T-cell (primary cell): ENCODE measurements at regions not wholly inside any gene's neighbourhood (a gene's known extent, or its start where the extent isn't known, plus 50 kb on each side); places are given as distances from the start of the nearest gene placed in this dataset.
"Not testable (repeated sequence)": the region's sequence is repeated elsewhere in the genome, so short reads cannot be mapped to it uniquely, and the experiment has no call there.

ENCODE experiments used
- ATAC-seq, 4 experiments: fragments of 200-7000 bp in 3 of 4; fragments of 150-1000 bp in 1 of 4; cut with Tn5 transposase; replicated peaks in 1 of 4; 1 replicate in 3 of 4; 2 replicates in 1 of 4; pipeline ENCODE4 v1.10.0; 2021; ENCODE audit warnings: moderate library complexity in 3 of 4, mild to moderate bottlenecking in 2 of 4, moderate number of reproducible peaks in 1 of 4
- CTCF ChIA-PET, 2 donors: fragments of 300-600 bp; sonication (Branson Sonifier 250); formaldehyde crosslinking; loops; one replicate each; lab custom pipeline; 2022; ENCODE audit warnings: antibody characterized with exemption in 2 of 2; lab: Charles Lee
- POLR2A ChIA-PET, 2 donors: fragments of 300-600 bp; sonication (Branson Sonifier 250); formaldehyde crosslinking; loops; one replicate each; lab custom pipeline; 2022; ENCODE audit warnings: antibody characterized with exemption in 2 of 2; lab: Charles Lee
- DNase-seq, 35 experiments: peaks; one replicate each; pipeline versions ENCODE4 v3.0.0 to v3.0.0-alpha.2; 2013 to 2023
- H3K27ac ChIP-seq: one replicate; pipeline ENCODE4 v1.5.1; 2013; ENCODE audit warnings: low read length
- H3K27me3 ChIP-seq, 2 experiments: replicated peaks in 1 of 2; 1 replicate in 1 of 2; 2 replicates in 1 of 2; pipeline versions ENCODE4 v1.6.1 to v1.7.0; 2013; ENCODE audit warnings: low read length in 1 of 2, mixed read lengths in 1 of 2; ENCODE audit not compliant: control insufficient read depth in 2 of 2, insufficient read depth in 2 of 2; ENCODE audit errors: extremely low read depth in 1 of 2
- H3K36me3 ChIP-seq, 2 donors: 1 replicate in 1 of 2; 2 replicates in 1 of 2; pipeline versions ENCODE4 v1.6.1 to v1.7.0; 2013; ENCODE audit warnings: low read length in 1 of 2; ENCODE audit not compliant: control insufficient read depth in 2 of 2, insufficient read depth in 1 of 2; ENCODE audit errors: extremely low read depth in 1 of 2
- H3K4me1 ChIP-seq, 2 experiments: 1 replicate in 1 of 2; 2 replicates in 1 of 2; pipeline versions ENCODE4 v1.6.1 to v1.7.0; 2013; ENCODE audit warnings: low read length in 2 of 2, mixed read lengths in 1 of 2; ENCODE audit not compliant: insufficient read depth in 2 of 2, control insufficient read depth in 1 of 2; ENCODE audit errors: extremely low read depth in 1 of 2
- H3K4me3 ChIP-seq, 2 donors: 1 replicate in 1 of 2; 2 replicates in 1 of 2; pipeline versions ENCODE4 v1.5.1 to v1.7.0; 2013; ENCODE audit warnings: mild to moderate bottlenecking in 2 of 2, low read length in 1 of 2, moderate library complexity in 1 of 2; ENCODE audit not compliant: control insufficient read depth in 1 of 2; ENCODE audit errors: extremely low read depth in 1 of 2
- H3K9me3 ChIP-seq: 2 replicates; pipeline ENCODE4 v1.7.0; 2013
- H3K27ac Mint-ChIP-seq, 2 donors: one replicate each; pipeline ENCODE4 v1.8.0; 2020 to 2021; ENCODE audit warnings: mild to moderate bottlenecking in 2 of 2, mixed read lengths in 2 of 2
- H3K27me3 Mint-ChIP-seq, 2 donors: one replicate each; pipeline ENCODE4 v1.8.0; 2021 to 2022; ENCODE audit warnings: mixed read lengths in 2 of 2
- H3K36me3 Mint-ChIP-seq: one replicate; pipeline ENCODE4 v1.8.0; 2021; ENCODE audit warnings: mixed read lengths
- H3K4me1 Mint-ChIP-seq, 3 donors: one replicate each; pipeline ENCODE4 v1.8.0; 2020 to 2022; ENCODE audit warnings: mixed read lengths in 3 of 3, mild to moderate bottlenecking in 1 of 3
- H3K4me3 Mint-ChIP-seq, 3 donors: one replicate each; pipeline ENCODE4 v1.8.0; 2020 to 2022; ENCODE audit warnings: mild to moderate bottlenecking in 3 of 3, mixed read lengths in 3 of 3, moderate library complexity in 3 of 3
- H3K9me3 Mint-ChIP-seq, 3 donors: one replicate each; pipeline ENCODE4 v1.8.0; 2020 to 2022; ENCODE audit warnings: mixed read lengths in 3 of 3
- WGBS: methylation state at CpG from one replicate; pipeline ENCODE4 v1.1.5; 2013; ENCODE audit warnings: missing lambda C conversion rate; ENCODE audit not compliant: insufficient coverage; 5-methylcytosine and 5-hydroxymethylcytosine counted together

GRCh38 chr4:77366876-77367275 is 209.9 kb downstream of the CCNG2 start:
- H3K27me3 Mint-ChIP-seq: peaks cover 0 to 14% of the 10 kb centered on the region in 2 donors
- ATAC-seq, DNase-seq, H3K27ac Mint-ChIP-seq, POLR2A ChIA-PET, H3K36me3 ChIP-seq, H3K4me1 ChIP-seq, H3K9me3 ChIP-seq, H3K27me3 ChIP-seq, H3K4me3 Mint-ChIP-seq, H3K9me3 Mint-ChIP-seq, H3K4me1 Mint-ChIP-seq, H3K36me3 Mint-ChIP-seq, CTCF ChIA-PET, H3K4me3 ChIP-seq, H3K27ac ChIP-seq: not testable (repeated sequence)
- WGBS: 60% methylated on average over 1 of the region's 4 CpGs

- Mint-ChIP-seq H3K27me3 (peaks cover 0 to 19% of the 10 kb centered on the region in 2 donors), H3K4me3 (no peak overlapping the region), H3K9me3 (no peaks in the 10 kb centered on the region), H3K36me3 (no peaks in the 10 kb centered on the region), H3K4me1 (no peaks in the 10 kb centered on the region), H3K27ac (no peak overlapping the region)
- WGBS: 34% methylated on average over 4 of the region's 4 CpGs
- ChIA-PET POLR2A (interaction anchor here in 1 of 2 donors (0.6 kb wide), 1 partner anchor 130 kb away, joined by 3 read pairs; no protein-coding TSS in a partner anchor), CTCF (interaction anchor here in 1 of 2 donors (0.8 kb wide), 1 partner anchor 14 kb away, joined by 3 read pairs; no protein-coding TSS in a partner anchor)
- Histone ChIP-seq H3K4me3 (no peak overlapping the region), H3K4me1 (no peaks in the 10 kb centered on the region), H3K36me3 (no peaks in the 10 kb centered on the region), H3K27me3 (peaks cover 0 to 2% of the 10 kb centered on the region in 2 experiments), H3K27ac (no peak overlapping the region), H3K9me3 (no peaks in the 10 kb centered on the region)
- DNase-seq (no peak), ATAC-seq (no peak)
Observed at GRCh38 chr4:77367638-77368037, 210.6 kb downstream of the CCNG2 start.

GRCh38 chr4:77372375-77372774 is 215.4 kb downstream of the CCNG2 start:
- H3K27ac Mint-ChIP-seq: no peak overlapping the region
- ChIA-PET CTCF (interaction anchor here in 1 of 2 donors (0.9 kb wide), 2 partner anchors 23 to 864 kb away, joined by 3 to 7 read pairs; no protein-coding TSS in a partner anchor), POLR2A (interaction anchor here in 1 of 2 donors (1.0 kb wide), 1 partner anchor 60 kb away, joined by 4 read pairs; no protein-coding TSS in a partner anchor)
- Histone ChIP-seq H3K36me3 (no peaks in the 10 kb centered on the region), H3K27me3 (peaks cover 0 to 7% of the 10 kb centered on the region in 2 experiments), H3K4me1 (no peaks in the 10 kb centered on the region), H3K27ac (no peak overlapping the region), H3K4me3 (no peak overlapping the region), H3K9me3 (no peaks in the 10 kb centered on the region)
- peaks cover 2 to 16% of the 10 kb centered on the region in 2 donors for H3K27me3 Mint-ChIP-seq
- DNase-seq (no peak), ATAC-seq (no peak)
- H3K4me3 Mint-ChIP-seq: no peak overlapping the region
- no peaks in the 10 kb centered on the region for H3K4me1 Mint-ChIP-seq
- H3K36me3 Mint-ChIP-seq: no peaks in the 10 kb centered on the region
- WGBS: 62% methylated on average over 3 of the region's 3 CpGs
- no peaks in the 10 kb centered on the region for H3K9me3 Mint-ChIP-seq

GRCh38 chr4:77375866-77376607 is 219.0 kb downstream of the CCNG2 start:
- ATAC-seq: no peak
- no peak overlapping the region for H3K27ac ChIP-seq
- CTCF ChIA-PET: interaction anchor here in 1 of 2 donors (0.6 kb wide), 1 partner anchor 214 kb away, joined by 3 read pairs; no protein-coding TSS in a partner anchor
- peaks cover 5 to 9% of the 10 kb centered on the region in 2 donors for H3K27me3 Mint-ChIP-seq
- no peaks in the 10 kb centered on the region for H3K36me3 Mint-ChIP-seq
- WGBS: no CpG with 5 or more reads among the region's 2 CpGs
- H3K9me3 ChIP-seq: no peaks in the 10 kb centered on the region
- no peaks in the 10 kb centered on the region for H3K4me1 Mint-ChIP-seq
- POLR2A ChIA-PET: no interaction called here
- H3K36me3 ChIP-seq: no peaks in the 10 kb centered on the region
- H3K4me3 ChIP-seq: no peak overlapping the region
- H3K9me3 Mint-ChIP-seq: no peaks in the 10 kb centered on the region
- no peak for DNase-seq
- H3K27me3 ChIP-seq: peaks cover 0 to 6% of the 10 kb centered on the region in 2 experiments
- no peak overlapping the region for H3K4me3 Mint-ChIP-seq
- no peak overlapping the region for H3K27ac Mint-ChIP-seq
- H3K4me1 ChIP-seq: no peaks in the 10 kb centered on the region

GRCh38 chr4:77376788-77377460 is 219.9 kb downstream of the CCNG2 start:
- WGBS: 75% methylated on average over 8 of the region's 8 CpGs
- no peak for ATAC-seq
- CTCF ChIA-PET: no interaction called here

GRCh38 chr4:77384094-77384493 is 221.5 kb upstream of the CXCL13 start:
- peaks cover 0 to 4% (median 0%) of the 10 kb centered on the region in 3 donors for H3K4me1 Mint-ChIP-seq
- POLR2A ChIA-PET: no interaction called here
- Histone ChIP-seq H3K27me3 (no peaks in the 10 kb centered on the region), H3K27ac (no peak overlapping the region), H3K9me3 (no peaks in the 10 kb centered on the region), H3K4me3 (no peak overlapping the region), H3K4me1 (no peaks in the 10 kb centered on the region), H3K36me3 (no peaks in the 10 kb centered on the region)
- no peak overlapping the region for H3K27ac Mint-ChIP-seq
- ATAC-seq (no peak), DNase-seq (no peak)
- H3K4me3 Mint-ChIP-seq: no peak overlapping the region
- CTCF ChIA-PET: interaction anchor here in 1 of 2 donors (1.6 kb wide), 1 partner anchor 34 kb away, joined by 8 read pairs; no protein-coding TSS in a partner anchor
- H3K27me3 Mint-ChIP-seq: peaks cover 0 to 3% of the 10 kb centered on the region in 2 donors
- no peaks in the 10 kb centered on the region for H3K36me3 Mint-ChIP-seq
- no peaks in the 10 kb centered on the region for H3K9me3 Mint-ChIP-seq

More at GRCh38 chr4:77376788-77377460, 219.9 kb downstream of the CCNG2 start:
- H3K27me3 Mint-ChIP-seq: peaks cover 5% of the 10 kb centered on the region in 2 donors
- POLR2A ChIA-PET: no interaction called here
- Histone ChIP-seq H3K4me1 (no peaks in the 10 kb centered on the region), H3K9me3 (no peaks in the 10 kb centered on the region), H3K27me3 (peaks cover 0 to 6% of the 10 kb centered on the region in 2 experiments), H3K36me3 (no peaks in the 10 kb centered on the region), H3K27ac (no peak overlapping the region), H3K4me3 (no peak overlapping the region)
- H3K4me3 Mint-ChIP-seq: no peak overlapping the region
- no peaks in the 10 kb centered on the region for H3K9me3 Mint-ChIP-seq
- H3K4me1 Mint-ChIP-seq: no peaks in the 10 kb centered on the region
- no peak overlapping the region for H3K27ac Mint-ChIP-seq
- no peaks in the 10 kb centered on the region for H3K36me3 Mint-ChIP-seq
- DNase-seq: no peak
